Prostate gland (tissue), 2 donors: ENCODE measurements at regions not wholly inside any gene's neighbourhood (a gene's known extent, or its start where the extent isn't known, plus 50 kb on each side); places are given as distances from the start of the nearest gene placed in this dataset.

ENCODE experiments used
- DNase-seq: peaks from one replicate; pipeline ENCODE4 v3.0.0-alpha.2; 2019; ENCODE audit warnings: low spot score
- H3K27ac ChIP-seq, 2 donors: fragments of 200-600 bp; sonication (generic); 2 replicates each; pipeline ENCODE4 v1.5.1; 2017 to 2019
- H3K27me3 ChIP-seq: fragments of 200-600 bp; sonication (generic); replicated peaks from 2 replicates; pipeline ENCODE4 v1.5.1; 2019; ENCODE audit not compliant: insufficient read depth
- H3K36me3 ChIP-seq, 2 donors: fragments of 200-600 bp; sonication (generic); 1 replicate in 1 of 2; 2 replicates in 1 of 2; pipeline versions ENCODE4 v1.5.1 to v1.8.1; 2017 to 2019
- H3K4me1 ChIP-seq: fragments of 200-600 bp; sonication (generic); replicated peaks from 2 replicates; pipeline ENCODE4 v1.5.1; 2019
- H3K4me3 ChIP-seq, 2 donors: fragments of 200-600 bp; sonication (generic); 2 replicates each; pipeline ENCODE4 v1.5.1; 2017 to 2019
- H3K9me3 ChIP-seq: fragments of 200-600 bp; sonication (generic); 2 replicates; pipeline ENCODE4 v1.5.1; 2017
- CTCF ChIP-seq, 4 experiments: fragments of 200-600 bp in 2 of 4; fragments of 450-650 bp in 2 of 4; sonication (generic) in 2 of 4; IDR thresholded peaks; 1 replicate in 3 of 4; 2 replicates in 1 of 4; pipeline ENCODE4 v1.5.1; 2016 to 2019; ENCODE audit warnings: antibody characterized with exemption in 4 of 4, mild to moderate bottlenecking in 2 of 4, moderate library complexity in 2 of 4
- POLR2A ChIP-seq: fragments of 450-650 bp; IDR thresholded peaks from one replicate; pipeline ENCODE4 v1.6.1; 2016; ENCODE audit warnings: antibody characterized with exemption, mild to moderate bottlenecking
- POLR2AphosphoS5 ChIP-seq: sonication (generic); formaldehyde crosslinking; IDR thresholded peaks from one replicate; pipeline ENCODE4 v1.6.1; 2017; ENCODE audit warnings: antibody characterized with exemption
- WGBS: methylation state at CpG from one replicate; pipeline ENCODE4 v1.1.5; 2018; 5-methylcytosine and 5-hydroxymethylcytosine counted together
- intact Hi-C: fragments of 100-400 bp; cut with DNase I; formaldehyde crosslinking; loops from one replicate; pipeline ENCODE4 v1.14.2; 2022

GRCh38 chr5:125215593-125215992 is 469.2 kb upstream of the ZNF608 start:
- Histone ChIP-seq H3K36me3 (no peaks in the 10 kb centered on the region), H3K27me3 (no peaks in the 10 kb centered on the region), H3K27ac (no peak overlapping the region), H3K4me1 (no peaks in the 10 kb centered on the region), H3K4me3 (no peak overlapping the region), H3K9me3 (no peaks in the 10 kb centered on the region)
- WGBS, result 94% methylated on average over 1 of the region's 1 CpG
- TF ChIP-seq POLR2A (no peak), POLR2AphosphoS5 (no peak), CTCF (IDR thresholded peaks at IDR 0.05) (no peak)
- DNase-seq, result no peak
- intact Hi-C loops, result no loop called here

- no peak overlapping the region for H3K27ac ChIP-seq
- no peaks in the 10 kb centered on the region for H3K36me3 ChIP-seq
- no peak for DNase-seq
- H3K27me3 ChIP-seq, result no peaks in the 10 kb centered on the region
- H3K4me3 ChIP-seq, result no peak overlapping the region
- H3K9me3 ChIP-seq, result no peaks in the 10 kb centered on the region
- intact Hi-C loops, result no loop called here
- H3K4me1 ChIP-seq, result no peaks in the 10 kb centered on the region
- TF ChIP-seq POLR2A, result no peak
- TF ChIP-seq POLR2AphosphoS5, result no peak
- TF ChIP-seq CTCF (IDR thresholded peaks at IDR 0.05), result no peak
These were observed 473.3 kb upstream of the ZNF608 start for GRCh38 chr5:125219710-125220109.

GRCh38 chr5:125220284-125220683 is 473.8 kb upstream of the ZNF608 start:
- H3K4me1 ChIP-seq, result no peaks in the 10 kb centered on the region
- H3K27ac ChIP-seq, result no peak overlapping the region
- 94% methylated on average over 1 of the region's 1 CpG for WGBS
- intact Hi-C loops, result no loop called here
- H3K27me3 ChIP-seq, result no peaks in the 10 kb centered on the region
- TF ChIP-seq POLR2AphosphoS5 (no peak), POLR2A (no peak), CTCF (IDR thresholded peaks at IDR 0.05) (no peak)
- no peak for DNase-seq
- no peak overlapping the region for H3K4me3 ChIP-seq
- H3K9me3 ChIP-seq, result no peaks in the 10 kb centered on the region
- H3K36me3 ChIP-seq, result no peaks in the 10 kb centered on the region

- Histone ChIP-seq H3K4me1 (no peaks in the 10 kb centered on the region), H3K9me3 (no peaks in the 10 kb centered on the region), H3K36me3 (no peaks in the 10 kb centered on the region), H3K27ac (no peak overlapping the region), H3K4me3 (no peak overlapping the region), H3K27me3 (no peaks in the 10 kb centered on the region)
- WGBS, result 68% methylated on average over 7 of the region's 7 CpGs
- no peak for DNase-seq
- intact Hi-C loops, result no loop called here
- no peak for TF ChIP-seq CTCF (IDR thresholded peaks at IDR 0.05)
- TF ChIP-seq POLR2AphosphoS5, result no peak
- TF ChIP-seq POLR2A, result no peak
These were observed 476.3 kb upstream of the ZNF608 start for GRCh38 chr5:125222597-125223240.

GRCh38 chr5:125225424-125225823 is 479.0 kb upstream of the ZNF608 start:
- no peaks in the 10 kb centered on the region for H3K36me3 ChIP-seq
- no peak for TF ChIP-seq POLR2AphosphoS5
- TF ChIP-seq POLR2A, result no peak
- no peak for TF ChIP-seq CTCF (IDR thresholded peaks at IDR 0.05)
- intact Hi-C loops, result no loop called here
- DNase-seq, result no peak
- WGBS, result 44% methylated on average over 2 of the region's 2 CpGs
- H3K4me1 ChIP-seq, result no peaks in the 10 kb centered on the region
- H3K27ac ChIP-seq, result no peak overlapping the region
- H3K4me3 ChIP-seq, result no peak overlapping the region
- H3K9me3 ChIP-seq, result no peaks in the 10 kb centered on the region
- no peaks in the 10 kb centered on the region for H3K27me3 ChIP-seq
